Activated T-helper 17 cell treated with anti-CD3 and anti-CD28 coated beads, Interleukin-2, amount 50 U/mL, for 72 hours (primary cell): ENCODE measurements at regions not wholly inside any gene's neighbourhood (a gene's known extent, or its start where the extent isn't known, plus 50 kb on each side); places are given as distances from the start of the nearest gene placed in this dataset.
"Not testable (repeated sequence)": the region's sequence is repeated elsewhere in the genome, so short reads cannot be mapped to it uniquely, and the experiment has no call there.

ENCODE experiments used
- ATAC-seq: fragments of 150-1000 bp; cut with Tn5 transposase; replicated peaks from 2 replicates; pipeline ENCODE4 v1.10.0; 2021; ENCODE audit warnings: mild to moderate bottlenecking, moderate library complexity
- H3K27ac Mint-ChIP-seq: one replicate; pipeline ENCODE4 v1.8.0; 2022; ENCODE audit warnings: mixed read lengths
- H3K27me3 Mint-ChIP-seq: one replicate; pipeline ENCODE4 v1.8.0; 2022; ENCODE audit warnings: mixed read lengths
- H3K36me3 Mint-ChIP-seq: one replicate; pipeline ENCODE4 v1.8.0; 2022; ENCODE audit warnings: low read depth, mild to moderate bottlenecking, mixed read lengths
- H3K4me1 Mint-ChIP-seq: one replicate; pipeline ENCODE4 v1.8.0; 2022; ENCODE audit warnings: mixed read lengths
- H3K4me3 Mint-ChIP-seq: one replicate; pipeline ENCODE4 v1.8.0; 2022; ENCODE audit warnings: mild to moderate bottlenecking, mixed read lengths
- H3K9me3 Mint-ChIP-seq: one replicate; pipeline ENCODE4 v1.8.0; 2022; ENCODE audit warnings: mixed read lengths

DNA sequence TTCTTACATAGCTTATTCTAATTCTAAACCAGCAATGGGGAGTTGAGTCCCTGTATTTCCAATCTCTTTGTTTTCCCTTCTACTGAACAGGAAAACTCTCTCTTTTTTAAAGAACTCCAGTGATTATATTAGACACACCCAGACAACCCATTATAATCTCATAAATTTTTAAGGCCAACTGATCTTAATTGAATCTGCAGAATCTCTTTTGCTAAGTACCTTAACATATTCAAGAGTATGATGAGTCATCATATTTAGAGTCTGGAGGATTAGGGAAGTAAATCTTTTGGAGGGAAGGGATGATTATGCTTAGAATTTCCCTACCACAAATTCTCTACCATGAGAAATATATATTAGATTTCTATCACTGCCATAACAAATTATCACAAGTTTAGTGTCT is 705.1 kb downstream of the CENPC start:
- Mint-ChIP-seq H3K9me3 (peaks cover 13% of the 10 kb centered on the region), H3K27ac (no peak overlapping the region), H3K4me1 (no peaks in the 10 kb centered on the region), H3K27me3 (no peaks in the 10 kb centered on the region), H3K36me3 (no peaks in the 10 kb centered on the region), H3K4me3 (no peak overlapping the region)
- ATAC-seq, result no peak

GRCh38 chr4:66837279-66837922 is 707.9 kb downstream of the CENPC start:
- no peak overlapping the region for H3K27ac Mint-ChIP-seq

GRCh38 chr4:66829310-66829709 is 716.0 kb downstream of the CENPC start:
- ATAC-seq, result no peak
- Mint-ChIP-seq H3K9me3 (peaks cover 23% of the 10 kb centered on the region), H3K4me3 (no peak overlapping the region), H3K36me3 (no peaks in the 10 kb centered on the region), H3K4me1 (no peaks in the 10 kb centered on the region), H3K27me3 (no peaks in the 10 kb centered on the region), H3K27ac (no peak overlapping the region)

More at GRCh38 chr4:66837279-66837922, 707.9 kb downstream of the CENPC start:
- no peak for ATAC-seq
- H3K9me3 Mint-ChIP-seq, result peaks cover 16% of the 10 kb centered on the region
- no peaks in the 10 kb centered on the region for H3K36me3 Mint-ChIP-seq
- H3K4me1 Mint-ChIP-seq, result no peaks in the 10 kb centered on the region
- H3K27me3 Mint-ChIP-seq, result no peaks in the 10 kb centered on the region
- no peak overlapping the region for H3K4me3 Mint-ChIP-seq

DNA sequence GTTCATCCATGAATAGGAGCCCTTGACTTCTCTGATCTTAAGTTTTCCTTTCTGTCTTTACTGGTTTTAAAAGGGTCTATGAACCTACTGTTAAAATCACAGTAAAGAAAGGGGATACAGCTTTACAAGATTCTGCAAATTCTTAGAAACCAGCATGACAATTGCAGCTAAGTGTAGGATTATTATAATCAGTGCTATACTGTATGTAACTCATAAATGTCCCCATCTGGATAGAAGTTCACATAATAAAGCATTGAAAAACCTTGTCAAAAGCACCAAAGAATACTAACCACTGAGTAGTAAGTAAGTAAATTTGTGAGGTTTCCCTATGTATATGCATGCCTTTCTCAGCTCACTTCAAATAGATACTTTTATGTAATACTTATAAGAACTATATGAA is 724.6 kb downstream of the CENPC start:
- H3K27me3 Mint-ChIP-seq, result no peaks in the 10 kb centered on the region

DNA sequence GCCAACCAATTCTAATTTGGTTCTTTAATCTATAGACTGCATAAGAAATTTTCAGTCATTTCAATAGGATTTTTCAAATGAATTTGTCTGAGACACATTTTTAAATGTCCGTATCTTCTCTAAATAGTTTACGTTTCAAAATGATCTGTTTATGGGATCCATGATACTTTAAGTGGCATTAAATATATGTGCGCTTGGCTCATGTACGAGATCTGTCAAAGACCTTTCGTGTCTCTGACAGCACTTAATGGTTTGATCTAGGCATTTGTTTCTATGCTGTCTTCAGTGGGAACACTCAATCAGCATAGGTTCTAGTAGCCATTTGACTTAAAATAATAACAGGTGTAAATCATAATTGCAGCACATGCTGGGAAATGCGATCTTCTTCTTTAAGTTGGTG is 731.0 kb downstream of the CENPC start:
- Mint-ChIP-seq H3K4me3 (no peak overlapping the region), H3K9me3 (peaks cover 3% of the 10 kb centered on the region), H3K4me1 (no peaks in the 10 kb centered on the region), H3K36me3 (no peaks in the 10 kb centered on the region), H3K27me3 (no peaks in the 10 kb centered on the region), H3K27ac (no peak overlapping the region)
- ATAC-seq, result no peak

More for the DNA sequence above, 724.6 kb downstream of the CENPC start:
- no peak for ATAC-seq
- Mint-ChIP-seq H3K4me1 (no peaks in the 10 kb centered on the region), H3K27ac (no peak overlapping the region), H3K36me3 (no peaks in the 10 kb centered on the region), H3K9me3 (peaks cover 13% of the 10 kb centered on the region), H3K4me3 (no peak overlapping the region)

- ATAC-seq, result no peak
- no peaks in the 10 kb centered on the region for H3K27me3 Mint-ChIP-seq
- H3K4me1 Mint-ChIP-seq, result no peaks in the 10 kb centered on the region
- H3K36me3 Mint-ChIP-seq, result no peaks in the 10 kb centered on the region
- H3K9me3 Mint-ChIP-seq, result peaks cover 4% of the 10 kb centered on the region
- H3K27ac Mint-ChIP-seq, result no peak overlapping the region
- no peak overlapping the region for H3K4me3 Mint-ChIP-seq
Observed at GRCh38 chr4:66805582-66805981, 739.7 kb downstream of the CENPC start.

DNA sequence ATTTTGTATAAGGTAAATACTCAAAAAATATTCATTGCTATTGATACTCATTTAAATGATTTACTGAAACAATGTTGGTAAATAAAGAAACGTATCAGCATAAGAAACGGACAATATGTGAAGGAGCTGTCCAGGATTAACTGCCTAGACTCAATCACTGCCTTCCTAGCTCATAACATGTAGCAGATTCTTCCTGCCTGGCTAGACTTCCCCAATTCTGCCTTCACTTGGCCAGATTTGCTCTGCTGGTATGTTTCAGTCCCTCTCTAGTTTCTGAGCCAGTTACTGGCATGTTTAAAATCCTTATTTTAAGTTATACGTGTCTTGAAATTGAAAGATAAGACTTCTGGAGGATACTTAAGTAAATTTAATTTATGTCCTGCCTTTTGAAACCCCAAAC is 740.3 kb downstream of the CENPC start:
- no peaks in the 10 kb centered on the region for H3K27me3 Mint-ChIP-seq
- no peak overlapping the region for H3K27ac Mint-ChIP-seq

DNA sequence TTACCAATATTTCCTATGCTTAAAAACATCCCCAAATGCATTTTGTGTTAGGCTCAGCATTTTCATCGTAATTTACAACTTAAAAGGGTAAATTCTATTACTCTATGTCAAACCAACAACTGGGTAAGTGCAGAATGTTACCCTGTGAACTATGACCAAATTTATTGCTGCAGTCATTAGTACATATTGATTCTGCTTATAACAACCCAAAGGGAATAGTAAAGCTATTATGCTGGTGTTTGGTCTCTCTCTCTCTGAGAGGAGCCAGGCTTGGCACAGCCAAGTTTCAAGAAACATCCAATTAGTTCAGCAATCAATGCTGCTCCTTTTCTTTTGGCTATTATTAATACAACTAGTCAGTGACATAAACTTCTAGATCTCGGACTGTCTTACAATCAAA is 747.7 kb downstream of the CENPC start:
- no peaks in the 10 kb centered on the region for H3K36me3 Mint-ChIP-seq
- no peak overlapping the region for H3K27ac Mint-ChIP-seq
- ATAC-seq, result no peak
- H3K4me3 Mint-ChIP-seq, result no peak overlapping the region
- H3K9me3 Mint-ChIP-seq, result peaks cover 4% of the 10 kb centered on the region
- no peaks in the 10 kb centered on the region for H3K27me3 Mint-ChIP-seq
- H3K4me1 Mint-ChIP-seq, result no peaks in the 10 kb centered on the region

More for the DNA sequence above, 740.3 kb downstream of the CENPC start:
- ATAC-seq, result no peak
- no peaks in the 10 kb centered on the region for H3K4me1 Mint-ChIP-seq
- no peaks in the 10 kb centered on the region for H3K36me3 Mint-ChIP-seq
- H3K9me3 Mint-ChIP-seq, result peaks cover 4% of the 10 kb centered on the region
- H3K4me3 Mint-ChIP-seq, result no peak overlapping the region

- no peak overlapping the region for H3K4me3 Mint-ChIP-seq
- no peaks in the 10 kb centered on the region for H3K9me3 Mint-ChIP-seq
- no peak for ATAC-seq
- H3K27ac Mint-ChIP-seq, result no peak overlapping the region
- no peaks in the 10 kb centered on the region for H3K4me1 Mint-ChIP-seq
- no peaks in the 10 kb centered on the region for H3K36me3 Mint-ChIP-seq
- no peaks in the 10 kb centered on the region for H3K27me3 Mint-ChIP-seq
Observed at GRCh38 chr4:66795724-66796123, 749.6 kb downstream of the CENPC start.

GRCh38 chr4:66794390-66795034 is 750.8 kb downstream of the CENPC start:
- Mint-ChIP-seq H3K27me3 (no peaks in the 10 kb centered on the region), H3K9me3 (no peaks in the 10 kb centered on the region), H3K27ac (no peak overlapping the region), H3K4me1 (no peaks in the 10 kb centered on the region), H3K36me3 (no peaks in the 10 kb centered on the region), H3K4me3 (no peak overlapping the region)
- no peak for ATAC-seq

DNA sequence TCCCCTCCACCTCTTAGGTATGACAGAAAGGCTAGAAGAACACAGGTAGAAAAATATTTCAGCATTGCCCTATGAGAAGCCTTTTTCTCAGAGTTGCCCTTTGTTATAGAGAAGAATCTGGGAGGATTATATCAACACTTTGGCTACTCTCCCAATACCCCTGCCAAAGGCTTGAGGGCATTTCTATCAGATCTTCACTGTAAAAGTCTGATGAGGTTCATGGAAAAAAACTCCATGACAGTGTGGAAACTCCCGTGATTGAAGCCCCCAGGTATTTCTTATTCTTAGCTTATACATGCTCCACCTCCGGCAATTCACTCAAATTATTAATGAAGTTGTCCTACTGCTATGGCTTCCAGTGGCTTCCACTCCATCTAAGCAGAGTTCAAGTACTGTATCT is 753.6 kb downstream of the CENPC start:
- Mint-ChIP-seq H3K4me1 (no peaks in the 10 kb centered on the region), H3K27me3 (no peaks in the 10 kb centered on the region), H3K9me3 (no peaks in the 10 kb centered on the region), H3K27ac (no peak overlapping the region), H3K4me3 (no peak overlapping the region), H3K36me3 (no peaks in the 10 kb centered on the region)
- ATAC-seq, result no peak

DNA sequence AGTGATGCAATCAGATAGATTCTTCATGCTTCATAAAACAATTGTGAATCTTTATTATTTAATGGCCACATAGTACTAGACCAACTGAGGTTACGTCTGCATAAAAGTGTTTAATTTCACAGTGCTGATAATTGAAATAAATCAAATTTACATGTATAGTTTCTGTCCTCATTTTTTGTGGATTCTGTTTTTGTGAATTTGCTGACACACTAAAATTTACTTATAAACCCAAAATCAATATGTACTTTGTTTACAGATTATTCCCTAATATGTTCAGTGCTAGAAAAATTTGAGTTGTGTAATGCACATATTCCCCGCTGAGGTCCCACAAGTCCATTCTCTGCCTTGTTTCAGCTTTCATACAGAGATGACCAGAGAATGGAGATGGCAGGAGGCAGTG is 759.8 kb downstream of the CENPC start:
- H3K27ac Mint-ChIP-seq, result no peak overlapping the region
- H3K4me3 Mint-ChIP-seq, result no peak overlapping the region
- no peaks in the 10 kb centered on the region for H3K9me3 Mint-ChIP-seq
- H3K4me1 Mint-ChIP-seq, result no peaks in the 10 kb centered on the region
- no peak for ATAC-seq
- no peaks in the 10 kb centered on the region for H3K36me3 Mint-ChIP-seq
- H3K27me3 Mint-ChIP-seq, result no peaks in the 10 kb centered on the region

GRCh38 chr4:66782751-66783150 is 762.6 kb downstream of the CENPC start:
- H3K27ac Mint-ChIP-seq, H3K27me3 Mint-ChIP-seq, H3K9me3 Mint-ChIP-seq, H3K36me3 Mint-ChIP-seq, H3K4me1 Mint-ChIP-seq, ATAC-seq, H3K4me3 Mint-ChIP-seq: not testable (repeated sequence)

- H3K4me1 Mint-ChIP-seq, result no peaks in the 10 kb centered on the region
- H3K36me3 Mint-ChIP-seq, result no peaks in the 10 kb centered on the region
- H3K27ac Mint-ChIP-seq, result no peak overlapping the region
- no peak for ATAC-seq
- peaks cover 6% of the 10 kb centered on the region for H3K9me3 Mint-ChIP-seq
- no peak overlapping the region for H3K4me3 Mint-ChIP-seq
- no peaks in the 10 kb centered on the region for H3K27me3 Mint-ChIP-seq
Observed at GRCh38 chr4:66777097-66777496, 768.2 kb downstream of the CENPC start.

GRCh38 chr4:66769441-66769840 is 775.9 kb downstream of the CENPC start:
- no peaks in the 10 kb centered on the region for H3K4me1 Mint-ChIP-seq
- H3K4me3 Mint-ChIP-seq, result no peak overlapping the region
- no peaks in the 10 kb centered on the region for H3K27me3 Mint-ChIP-seq
- H3K9me3 Mint-ChIP-seq, result peaks cover 8% of the 10 kb centered on the region
- no peak for ATAC-seq
- H3K27ac Mint-ChIP-seq, result no peak overlapping the region
- H3K36me3 Mint-ChIP-seq, result no peaks in the 10 kb centered on the region
